OCI-LY3 (cell line): ENCODE measurements at regions not wholly inside any gene's neighbourhood (a gene's known extent, or its start where the extent isn't known, plus 50 kb on each side); places are given as distances from the start of the nearest gene placed in this dataset.

Experiments
- H2AFZ ChIP-seq: fragments of 200-600, 300-600 bp; shearing (Covaris generic); 2 replicates; pipeline ENCODE4 v1.6.0; 2014; ENCODE audit warnings: antibody characterized with exemption, low read depth, low read length
- H3K27ac ChIP-seq: fragments of 200-600, 300-600 bp; sonication (generic); 2 replicates; pipeline ENCODE4 v1.5.1; 2014; ENCODE audit warnings: mild to moderate bottlenecking, low read length, moderate library complexity, mixed read lengths
- H3K27me3 ChIP-seq: fragments of 200-600, 300-600 bp; sonication (generic); 2 replicates; pipeline ENCODE4 v1.6.1; 2014; ENCODE audit warnings: low read depth, low read length, mixed read lengths
- H3K36me3 ChIP-seq: fragments of 200-600, 300-600 bp; sonication (generic); replicated peaks from 2 replicates; pipeline ENCODE3; 2014; ENCODE audit warnings: low read depth, low read length, mixed read lengths
- H3K4me1 ChIP-seq: fragments of 300-600, 200-600 bp; sonication (generic); 2 replicates; pipeline ENCODE4 v1.6.1; 2014; ENCODE audit warnings: low read length, mixed read lengths
- H3K4me2 ChIP-seq: fragments of 200-600, 300-600 bp; sonication (generic); 2 replicates; pipeline ENCODE4 v1.6.1; 2014; ENCODE audit warnings: low read length, mixed read lengths
- H3K4me3 ChIP-seq: fragments of 300-600, 200-600 bp; sonication (generic); 2 replicates; pipeline ENCODE4 v1.5.1; 2014; ENCODE audit warnings: antibody characterized with exemption, mild to moderate bottlenecking, low read length, moderate library complexity
- H3K79me2 ChIP-seq: fragments of 300-600, 200-600 bp; shearing (Covaris generic); 2 replicates; pipeline ENCODE4 v1.6.1; 2014; ENCODE audit warnings: mild to moderate bottlenecking, low read length, mixed read lengths
- H3K9ac ChIP-seq: fragments of 300-600, 200-600 bp; shearing (Covaris generic); 2 replicates; pipeline ENCODE4 v1.6.0; 2014; ENCODE audit warnings: mild to moderate bottlenecking, low read length, moderate library complexity
- H3K9me3 ChIP-seq: fragments of 200-600, 300-600 bp; shearing (Covaris generic); 2 replicates; pipeline ENCODE4 v1.6.1; 2014; ENCODE audit warnings: low read length, mixed read lengths; ENCODE audit not compliant: insufficient read depth
- H4K20me1 ChIP-seq: fragments of 200-600, 300-600 bp; sonication (generic); 2 replicates; pipeline ENCODE4 v1.6.1; 2016; ENCODE audit warnings: low read length, mixed read lengths; ENCODE audit not compliant: insufficient read depth
- CTCF ChIP-seq: fragments of 200-600, 300-600 bp; sonication (generic); IDR thresholded peaks from 2 replicates; pipeline ENCODE4 v1.5.1; 2014; ENCODE audit warnings: antibody characterized with exemption, low read length, low read depth
- EZH2phosphoT487 ChIP-seq: fragments of 200-600 bp; shearing (Covaris generic); IDR thresholded peaks from 2 replicates; pipeline ENCODE4 v1.6.1; 2018; ENCODE audit warnings: antibody characterized with exemption, mixed run types, low read depth

DNA sequence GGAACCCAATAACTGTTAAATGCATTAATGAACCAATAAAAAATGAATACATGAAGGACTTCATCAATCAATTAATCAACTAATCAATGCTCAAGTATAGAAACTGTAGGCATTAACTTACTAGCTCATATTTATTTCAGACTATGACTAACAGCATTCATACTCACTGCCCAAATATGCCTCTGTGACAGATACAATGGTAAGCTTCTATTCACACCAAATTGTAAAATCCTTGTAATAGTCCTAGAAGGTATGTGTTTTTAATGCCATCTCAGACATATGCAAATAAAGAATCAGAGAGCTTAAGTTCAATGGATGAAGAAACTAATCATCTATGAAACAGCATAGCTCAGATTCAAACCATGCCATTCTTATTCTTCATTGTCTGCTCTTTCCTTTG is 1253.6 kb upstream of the TENM4 start:
- H3K4me3 ChIP-seq, result no peak overlapping the region
- peaks cover 12% of the 10 kb centered on the region for H3K4me1 ChIP-seq
- no peaks in the 10 kb centered on the region for H3K36me3 ChIP-seq
- H3K9me3 ChIP-seq, result no peaks in the 10 kb centered on the region
- no peaks in the 10 kb centered on the region for H3K79me2 ChIP-seq
- no peak overlapping the region for H3K9ac ChIP-seq
- no peaks in the 10 kb centered on the region for H4K20me1 ChIP-seq
- TF ChIP-seq CTCF (no peak), EZH2phosphoT487 (no peak)
- H3K27ac ChIP-seq, result no peak overlapping the region
- no peaks in the 10 kb centered on the region for H3K27me3 ChIP-seq
- no peak overlapping the region for H2AFZ ChIP-seq
- no peak overlapping the region for H3K4me2 ChIP-seq

- Histone ChIP-seq H3K36me3 (no peaks in the 10 kb centered on the region), H3K4me2 (no peak overlapping the region), H4K20me1 (no peaks in the 10 kb centered on the region), H3K79me2 (no peaks in the 10 kb centered on the region), H3K4me3 (no peak overlapping the region), H3K27ac (no peak overlapping the region), H3K9ac (no peak overlapping the region), H3K4me1 (peaks cover 7% of the 10 kb centered on the region; the same call in 1 of the 2 replicates), H3K27me3 (no peaks in the 10 kb centered on the region), H2AFZ (no peak overlapping the region), H3K9me3 (no peaks in the 10 kb centered on the region)
- no peak for TF ChIP-seq CTCF
- no peak for TF ChIP-seq EZH2phosphoT487
Observed at GRCh38 chr11:80687941-80688340, 1247.1 kb upstream of the TENM4 start.

- Histone ChIP-seq H2AFZ (no peak overlapping the region), H3K27me3 (no peaks in the 10 kb centered on the region), H3K4me3 (no peak overlapping the region), H4K20me1 (no peaks in the 10 kb centered on the region), H3K36me3 (no peaks in the 10 kb centered on the region), H3K4me1 (peaks cover 7% of the 10 kb centered on the region; the same call in 1 of the 2 replicates), H3K9me3 (no peaks in the 10 kb centered on the region), H3K4me2 (no peak overlapping the region), H3K79me2 (no peaks in the 10 kb centered on the region), H3K9ac (no peak overlapping the region), H3K27ac (no peak overlapping the region)
- TF ChIP-seq CTCF (no peak), EZH2phosphoT487 (no peak)
Observed at GRCh38 chr11:80686889-80687288, 1246.1 kb upstream of the TENM4 start.

DNA sequence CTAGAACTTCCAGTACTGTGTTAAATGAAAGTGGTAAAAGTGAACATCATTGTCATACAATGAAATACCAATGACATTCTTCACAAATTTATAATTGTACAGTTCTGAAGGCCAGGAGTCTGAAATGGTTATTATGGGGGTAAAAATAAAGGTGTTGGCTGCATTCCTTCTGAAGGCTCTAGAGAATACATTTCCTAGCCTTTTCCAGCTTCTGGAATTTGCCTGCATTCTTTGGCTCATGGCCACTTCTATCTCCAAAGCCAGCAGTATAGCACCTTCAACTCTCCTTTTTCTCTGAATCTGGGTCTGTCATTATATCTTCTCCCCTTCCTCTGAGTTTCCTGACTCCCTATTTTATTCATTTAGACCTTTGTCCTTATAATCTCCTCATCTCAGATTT is 1232.7 kb upstream of the TENM4 start:
- H3K4me3 ChIP-seq, result no peak overlapping the region
- H3K9me3 ChIP-seq, result no peaks in the 10 kb centered on the region
- no peak overlapping the region for H3K9ac ChIP-seq
- no peaks in the 10 kb centered on the region for H3K36me3 ChIP-seq
- no peak overlapping the region for H3K4me2 ChIP-seq
- no peaks in the 10 kb centered on the region for H4K20me1 ChIP-seq
- no peaks in the 10 kb centered on the region for H3K27me3 ChIP-seq
- no peak overlapping the region for H3K27ac ChIP-seq
- H3K79me2 ChIP-seq, result no peaks in the 10 kb centered on the region
- no peak for TF ChIP-seq CTCF
- no peak for TF ChIP-seq EZH2phosphoT487
- no peak overlapping the region for H2AFZ ChIP-seq
- no peaks in the 10 kb centered on the region for H3K4me1 ChIP-seq
